HG03097 (cell line): ENCODE measurements at regions not wholly inside any gene's neighbourhood (a gene's known extent, or its start where the extent isn't known, plus 50 kb on each side); places are given as distances from the start of the nearest gene placed in this dataset.
"Not testable (repeated sequence)": the region's sequence is repeated elsewhere in the genome, so short reads cannot be mapped to it uniquely, and the experiment has no call there.

Source experiments
- ATAC-seq: cut with Tn5 transposase; IDR thresholded peaks from one replicate; pipeline ENCODE4 v1.9.1; 2021; ENCODE audit not compliant: unreplicated experiment, low FRiP score

DNA sequence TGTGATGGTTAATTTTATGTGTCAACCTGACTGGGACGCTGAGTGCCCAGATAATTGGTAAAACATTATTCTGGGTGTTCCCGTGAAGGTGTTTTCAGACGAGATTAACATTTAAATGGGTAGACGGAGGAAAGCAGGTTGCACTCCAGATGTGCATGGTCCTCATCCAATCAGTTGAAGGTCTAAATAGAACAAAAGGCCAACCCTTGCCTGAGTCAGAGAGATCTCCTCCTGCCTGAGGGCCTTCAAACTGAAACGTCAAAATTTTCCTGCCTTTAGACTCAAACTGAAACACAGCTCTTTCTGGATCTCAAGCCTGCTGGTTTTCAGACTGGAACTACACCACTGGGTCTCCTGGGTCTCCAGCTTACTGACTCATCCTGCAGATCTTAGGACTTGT is 73.5 kb downstream of the NPIPA8 start:
- not testable (repeated sequence) for ATAC-seq

DNA sequence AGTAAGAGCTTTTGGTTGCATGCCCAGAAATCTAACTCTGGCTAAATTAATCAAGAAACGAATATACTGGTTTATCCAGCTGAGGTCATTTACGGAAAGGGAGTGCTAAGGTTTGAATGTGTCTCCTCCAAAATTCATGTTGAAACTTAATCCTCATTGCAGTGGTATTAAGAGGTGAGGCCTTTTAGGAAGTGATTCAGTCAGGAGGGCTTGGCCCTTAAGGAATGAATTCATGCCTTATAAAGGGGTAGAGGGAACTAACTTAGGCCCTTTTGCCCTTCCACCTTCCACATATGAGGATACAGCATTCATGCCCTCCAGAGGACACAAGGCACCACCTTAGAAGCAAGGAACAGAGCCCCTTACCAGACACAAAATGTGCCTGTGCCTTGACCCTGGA is 74.7 kb downstream of the NPIPA8 start:
- not testable (repeated sequence) for ATAC-seq

DNA sequence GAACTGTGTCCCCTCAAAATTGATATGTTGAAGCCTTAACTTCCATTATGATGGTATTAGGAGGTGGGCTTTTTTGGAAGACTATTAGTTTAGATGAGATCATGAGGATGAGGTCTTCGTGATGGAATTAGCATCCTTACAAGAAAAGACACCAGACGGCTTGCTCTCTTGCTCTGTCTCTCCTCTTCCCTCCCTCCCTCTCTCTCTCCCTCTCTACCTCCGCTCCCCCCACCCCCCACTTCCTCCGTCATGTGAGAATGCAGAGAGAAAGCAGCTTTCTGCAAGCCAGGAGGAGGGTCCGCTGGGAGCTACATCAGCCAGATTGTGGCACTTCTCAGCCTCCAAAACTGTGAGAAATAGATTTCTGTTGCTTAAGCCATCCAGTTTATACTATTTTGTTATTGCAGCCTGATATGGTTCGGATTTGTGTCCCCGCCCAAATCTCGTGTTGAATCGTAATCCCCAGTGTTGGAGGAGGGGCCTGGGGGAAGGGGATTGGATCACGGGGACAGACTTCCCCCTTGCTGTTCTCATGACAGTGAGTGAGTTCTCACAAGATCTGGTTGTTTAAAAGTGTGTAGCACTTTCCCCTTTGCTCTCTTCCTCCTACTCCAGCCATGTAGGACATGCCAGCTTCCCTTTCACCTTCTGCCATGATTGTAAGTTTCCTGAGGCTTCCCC is 76.9 kb downstream of the NPIPA8 start:
- ATAC-seq: not testable (repeated sequence)

DNA sequence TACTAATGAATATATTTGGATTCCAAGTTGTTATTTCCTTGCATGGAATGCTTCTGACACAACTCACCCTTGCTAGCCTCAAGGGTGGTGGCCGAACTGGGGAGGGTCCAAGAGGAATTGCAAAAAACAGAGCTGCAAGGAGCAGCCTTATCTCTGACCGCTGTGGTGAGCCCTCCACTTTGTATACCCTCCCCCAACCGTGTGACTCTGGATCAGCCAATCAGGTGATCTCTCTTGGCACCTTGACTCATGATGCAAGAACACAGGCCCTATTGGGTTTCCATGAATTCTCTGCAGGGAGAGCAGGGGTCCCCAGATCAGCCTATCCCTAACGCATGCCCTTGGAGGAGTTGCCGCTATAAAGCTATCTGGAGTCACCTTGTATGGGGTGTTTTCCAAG is 83.6 kb downstream of the NPIPA8 start:
- not testable (repeated sequence) for ATAC-seq

- ATAC-seq: not testable (repeated sequence)
These were observed 106.0 kb downstream of the NPIPA8 start for GRCh38 chr16:18230505-18230904.

- not testable (repeated sequence) for ATAC-seq
These were observed 114.2 kb downstream of the NPIPA8 start for GRCh38 chr16:18222054-18223009.

- not testable (repeated sequence) for ATAC-seq
These were observed 118.8 kb downstream of the NPIPA8 start for GRCh38 chr16:18217741-18218140.

DNA sequence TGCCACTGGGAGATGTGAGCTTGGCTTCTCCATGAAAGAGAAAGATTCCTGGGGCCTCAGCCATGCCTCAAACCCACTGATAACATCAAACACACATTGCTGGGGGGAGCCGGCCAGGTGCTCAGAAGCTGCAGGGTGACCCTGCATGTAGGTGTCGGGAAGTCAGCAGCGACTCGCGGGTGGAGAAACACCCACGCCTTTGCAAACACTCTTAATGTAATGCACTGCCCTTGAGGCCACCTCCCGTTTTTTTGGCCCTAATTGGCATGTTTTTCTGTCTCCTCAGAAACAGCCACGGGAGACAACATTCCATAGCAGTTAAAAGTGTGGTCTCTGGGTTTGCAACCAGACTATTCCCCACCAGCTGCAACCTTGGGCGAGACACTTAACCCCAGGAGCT is 119.7 kb downstream of the NPIPA8 start:
- ATAC-seq: not testable (repeated sequence)

DNA sequence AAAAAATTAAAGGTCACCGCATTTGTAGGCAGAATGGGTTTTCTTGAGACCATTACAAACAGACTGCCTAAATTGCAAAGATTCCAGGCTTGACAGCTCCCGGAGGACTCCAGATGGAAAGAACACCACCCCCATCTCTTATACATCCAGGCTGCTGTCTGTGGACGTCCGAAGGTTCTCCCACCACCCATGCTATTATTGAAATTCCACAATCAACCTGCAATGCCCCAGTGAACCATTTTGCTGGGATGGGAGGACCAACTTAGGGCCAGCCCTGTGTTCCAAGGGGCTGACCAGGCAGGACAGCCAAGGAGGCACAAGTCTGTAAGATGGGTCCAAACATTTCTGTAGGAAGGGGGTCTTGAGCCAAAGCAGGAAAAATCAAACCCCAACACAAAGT is 122.7 kb downstream of the NPIPA8 start:
- not testable (repeated sequence) for ATAC-seq

DNA sequence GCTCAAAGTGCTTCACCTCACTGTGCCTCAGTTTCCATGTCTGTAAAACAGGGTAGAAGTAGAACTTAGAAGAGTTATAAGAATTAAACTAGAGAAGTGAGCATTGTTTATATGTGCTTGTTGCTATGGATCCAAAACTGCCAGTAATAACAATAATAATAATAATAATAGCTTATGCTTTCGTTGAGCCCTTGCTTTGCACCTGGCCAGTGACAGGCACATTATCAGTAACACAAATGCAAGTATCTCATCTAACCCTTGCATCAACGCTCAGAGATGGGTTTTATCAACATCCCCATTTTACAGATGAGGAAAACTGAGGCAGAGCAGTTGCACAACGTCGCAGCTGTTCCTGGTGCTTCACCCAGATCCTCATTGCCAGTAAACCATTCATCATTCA is 125.0 kb downstream of the NPIPA8 start:
- not testable (repeated sequence) for ATAC-seq

- ATAC-seq: not testable (repeated sequence)
These were observed 131.8 kb downstream of the NPIPA8 start for GRCh38 chr16:18204786-18205185.

DNA sequence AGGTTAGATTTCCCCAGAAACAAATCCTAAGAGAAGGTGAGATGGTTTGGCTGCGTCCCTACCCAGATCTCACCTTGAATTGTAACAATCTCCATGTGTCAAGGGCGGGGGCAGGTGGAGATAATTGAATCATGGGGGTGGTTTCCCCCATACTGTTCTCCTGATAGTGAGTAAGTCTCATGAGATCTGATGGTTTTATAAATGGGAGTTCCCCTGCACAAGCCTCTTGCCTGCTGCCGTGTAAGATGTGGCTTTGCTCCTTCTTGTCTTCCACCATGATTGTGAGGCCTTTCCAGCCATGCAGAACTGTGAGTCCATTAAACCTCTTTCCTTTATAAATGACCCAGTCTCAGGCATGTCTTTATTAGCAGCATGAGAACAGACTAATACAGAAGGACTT is 132.2 kb downstream of the NPIPA8 start:
- not testable (repeated sequence) for ATAC-seq

- ATAC-seq: not testable (repeated sequence)
These were observed 135.0 kb downstream of the NPIPA8 start for GRCh38 chr16:18201511-18201910.

- not testable (repeated sequence) for ATAC-seq
These were observed 144.1 kb downstream of the NPIPA8 start for GRCh38 chr16:18192389-18192788.

DNA sequence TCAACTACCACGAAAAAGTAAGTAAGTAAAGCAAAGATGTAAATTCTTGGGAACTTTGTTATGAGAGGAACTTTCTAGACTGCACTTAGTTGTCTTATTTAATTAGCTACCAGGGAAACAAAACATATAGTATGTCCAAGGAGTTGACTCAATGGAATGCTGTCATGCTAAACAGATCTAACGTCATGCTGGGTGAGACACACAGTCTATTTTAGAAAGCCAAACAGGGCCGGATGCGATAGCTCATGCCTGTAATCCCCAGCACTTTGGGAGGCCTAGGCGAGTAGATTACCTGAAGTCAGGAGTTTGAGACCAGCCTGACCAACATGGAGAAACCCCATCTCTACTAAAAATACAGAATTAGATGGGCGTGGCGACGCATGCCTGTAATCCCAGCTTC is 146.4 kb downstream of the NPIPA8 start:
- not testable (repeated sequence) for ATAC-seq

- ATAC-seq: not testable (repeated sequence)
These were observed 151.8 kb downstream of the NPIPA8 start for GRCh38 chr16:18184755-18185154.

DNA sequence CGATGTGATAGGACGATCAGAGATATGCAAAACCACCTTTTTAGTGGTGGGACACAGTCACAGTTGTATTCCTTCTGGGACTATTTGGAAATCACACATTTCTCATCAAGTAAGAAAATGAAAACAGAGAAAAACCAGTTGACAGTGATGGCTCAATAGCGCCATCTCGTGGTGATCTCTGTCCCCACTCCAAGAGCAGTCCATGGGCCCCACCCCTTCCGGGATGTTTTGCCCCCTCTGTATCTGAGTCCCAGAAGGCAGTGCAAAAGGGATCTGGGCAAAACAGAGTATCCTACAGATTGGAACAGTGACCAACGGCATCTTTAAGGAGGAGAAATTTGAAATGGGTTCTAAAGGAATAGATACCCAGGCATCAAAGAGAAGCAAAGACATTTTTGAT is 155.5 kb downstream of the NPIPA8 start:
- ATAC-seq: not testable (repeated sequence)

DNA sequence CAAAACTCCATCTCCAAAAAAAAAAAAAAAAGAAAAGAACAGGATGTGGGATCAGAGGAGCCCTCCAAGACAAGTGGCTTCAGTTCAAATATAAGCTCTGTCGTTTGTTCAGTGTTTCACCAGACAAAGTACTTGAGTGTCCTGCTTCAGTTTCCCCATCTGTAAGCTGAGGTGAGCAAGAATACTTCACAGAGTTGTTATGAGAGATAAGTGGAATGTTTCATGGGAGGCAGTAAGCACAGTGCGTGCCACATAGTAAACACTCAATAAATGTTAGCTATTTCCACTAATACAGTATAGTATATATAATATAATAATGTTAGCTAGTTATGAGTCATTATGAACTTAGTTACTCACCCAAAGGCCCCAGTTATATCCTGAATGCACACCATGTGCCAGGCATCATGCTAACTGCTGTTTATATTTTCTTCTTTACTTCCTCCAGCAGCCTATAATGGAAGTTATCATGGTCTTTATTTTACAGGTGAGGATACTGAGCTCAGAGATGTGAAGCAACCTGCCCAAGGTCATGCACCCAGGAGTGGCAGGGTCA is 162.5 kb downstream of the NPIPA8 start:
- ATAC-seq: not testable (repeated sequence)

DNA sequence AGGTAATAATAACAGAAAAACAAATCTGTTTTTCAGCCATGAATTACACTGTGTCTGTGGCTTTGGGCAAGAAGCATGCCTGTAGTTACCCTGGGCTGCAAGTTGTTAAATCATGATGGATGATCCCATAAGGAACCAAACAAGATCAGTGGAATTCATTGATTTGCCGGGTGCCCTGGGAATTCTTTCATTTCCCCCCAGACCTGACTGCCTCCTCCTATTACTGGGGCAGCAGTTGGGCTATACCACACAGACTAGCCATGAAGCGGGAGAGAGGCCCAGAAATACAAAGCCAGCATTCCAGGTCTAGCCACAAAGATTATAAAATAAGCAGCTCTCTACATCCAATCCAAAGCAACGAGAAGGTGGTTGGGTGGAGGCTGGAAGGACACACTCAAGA is 174.2 kb downstream of the NPIPA8 start:
- ATAC-seq: not testable (repeated sequence)

GRCh38 chr16:18161224-18161623 is 175.3 kb downstream of the NPIPA8 start:
- ATAC-seq: not testable (repeated sequence)

DNA sequence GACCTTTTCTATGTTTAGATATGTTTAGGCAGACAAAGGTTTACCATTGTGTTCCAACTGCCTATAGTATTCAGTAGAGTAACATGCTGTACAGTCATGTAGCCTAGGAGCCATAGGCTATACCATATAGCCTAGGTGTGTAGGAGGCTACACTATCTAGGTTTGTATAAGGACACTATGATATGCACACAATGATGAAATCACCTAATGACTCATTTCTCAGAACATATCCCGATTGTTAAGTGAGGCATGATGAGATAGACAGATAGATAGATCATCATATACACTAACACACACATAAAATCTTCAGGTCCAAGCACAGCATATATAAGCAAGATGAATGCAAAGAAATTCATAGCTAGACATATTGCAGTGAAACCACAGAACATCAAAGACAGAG is 177.4 kb downstream of the NPIPA8 start:
- ATAC-seq: not testable (repeated sequence)
